HT1080 (cell line): ENCODE measurements at regions not wholly inside any gene's neighbourhood (a gene's known extent, or its start where the extent isn't known, plus 50 kb on each side); places are given as distances from the start of the nearest gene placed in this dataset.
"Not testable (repeated sequence)": the region's sequence is repeated elsewhere in the genome, so short reads cannot be mapped to it uniquely, and the experiment has no call there.

Experiments used
- DNase-seq: peaks from one replicate; pipeline ENCODE4 v3.0.0-alpha.2; 2015; ENCODE audit warnings: low read depth

DNA sequence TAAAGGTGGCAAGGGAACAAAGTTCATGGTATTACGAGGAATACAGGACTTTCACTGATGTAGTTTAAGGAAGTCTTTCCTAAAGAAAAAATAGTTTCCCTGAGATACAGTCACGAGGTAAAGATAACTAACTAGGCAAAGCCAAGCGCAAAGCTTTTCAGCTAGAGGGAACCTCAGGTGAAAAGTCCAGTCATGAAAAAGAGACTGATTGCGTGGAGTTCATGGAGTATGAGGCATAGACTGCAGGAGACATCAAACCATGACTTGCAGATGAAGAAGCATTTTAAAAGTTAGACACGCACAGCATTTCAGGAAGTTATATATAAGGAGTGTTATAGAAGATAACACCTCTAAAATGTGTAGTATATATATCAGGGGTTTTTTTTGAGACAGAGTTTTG is 205.6 kb upstream of the ZNF184 start:
- no peak for DNase-seq

DNA sequence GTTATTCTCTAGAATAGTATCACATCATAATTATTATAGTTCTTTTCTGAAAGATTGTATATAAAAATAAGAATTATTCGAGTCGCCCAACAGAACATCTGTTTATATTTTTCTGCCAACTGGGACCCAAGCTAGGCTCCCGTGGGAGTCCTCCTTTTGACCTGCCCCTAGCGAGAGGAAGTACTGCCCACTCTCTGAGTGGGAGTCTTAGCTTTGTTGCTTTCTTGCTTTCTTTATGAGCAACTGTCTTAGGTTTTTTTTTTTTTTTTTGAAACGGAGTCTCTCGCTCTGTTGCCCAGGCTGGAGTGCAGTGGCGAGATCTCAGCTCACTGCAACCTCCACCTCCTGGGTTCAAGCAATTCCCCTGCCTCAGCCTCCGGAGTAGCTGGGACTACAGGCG is 202.0 kb upstream of the ZNF184 start:
- DNase-seq = no peak

DNA sequence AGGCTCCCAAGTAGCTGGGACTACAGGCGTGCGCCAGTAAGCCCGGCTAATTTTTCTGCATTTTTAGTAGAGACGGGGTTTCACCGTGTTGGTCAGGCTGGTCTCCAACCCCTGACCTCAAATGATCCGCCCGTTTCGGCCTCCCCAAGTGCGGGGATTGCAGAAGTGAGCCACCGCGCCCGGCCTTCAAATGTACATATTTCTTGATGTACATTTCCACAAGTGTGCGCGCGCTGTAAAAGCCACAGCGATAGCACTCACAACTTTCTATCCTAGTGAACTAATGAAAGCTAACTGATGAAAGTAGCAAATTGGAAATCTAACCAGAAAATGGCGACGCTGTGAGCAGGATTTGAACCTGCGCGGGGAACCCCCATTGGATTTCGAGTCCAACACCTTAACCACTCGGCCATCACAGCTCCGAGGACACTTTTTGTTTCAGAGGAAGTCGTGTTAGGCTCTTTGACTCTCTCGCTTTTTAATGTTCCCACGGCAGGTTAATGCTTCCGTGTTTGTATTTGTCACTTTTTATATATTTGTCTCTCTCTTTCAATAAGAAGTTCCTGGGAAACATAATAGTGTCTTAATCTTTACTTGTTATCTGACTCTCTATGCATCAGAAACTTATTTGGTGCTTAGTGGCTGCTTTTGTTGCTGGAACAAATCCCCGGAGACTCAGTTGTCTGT is 199.4 kb upstream of the ZNF184 start:
- DNase-seq = peak; percentile 92

DNA sequence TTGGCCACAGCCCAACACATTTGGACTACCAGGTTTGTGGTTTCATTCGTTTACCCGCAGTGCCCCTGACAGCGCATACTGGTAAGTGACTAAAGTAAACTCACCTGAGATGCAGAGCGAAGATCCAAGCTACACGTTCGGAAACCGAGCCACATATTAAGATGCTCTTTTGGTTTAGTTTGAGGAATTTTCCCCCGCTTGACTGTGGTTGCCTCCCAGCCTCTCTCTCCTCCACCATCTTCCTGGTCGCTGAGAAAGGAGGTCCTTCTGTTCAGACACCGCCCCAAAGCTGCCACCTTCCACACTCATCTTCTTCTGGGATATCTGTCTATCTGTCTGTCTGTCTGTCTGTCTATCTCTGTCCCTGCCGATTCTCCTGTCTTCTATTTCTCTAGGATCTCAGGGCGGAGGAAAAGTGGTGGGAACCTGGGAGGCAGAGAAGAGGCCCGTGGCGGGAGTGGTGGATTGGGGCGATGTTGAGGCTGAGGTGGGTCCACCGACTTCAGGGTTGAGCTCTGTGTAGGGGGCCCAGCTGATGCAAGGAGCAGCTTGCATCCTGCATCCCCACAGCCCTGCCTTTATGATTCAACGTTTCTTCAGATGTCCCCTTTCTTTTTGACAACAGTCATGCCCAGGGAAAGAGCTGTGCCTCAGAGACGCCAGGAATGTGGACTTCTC is 196.9 kb upstream of the ZNF184 start:
- no peak for DNase-seq

DNA sequence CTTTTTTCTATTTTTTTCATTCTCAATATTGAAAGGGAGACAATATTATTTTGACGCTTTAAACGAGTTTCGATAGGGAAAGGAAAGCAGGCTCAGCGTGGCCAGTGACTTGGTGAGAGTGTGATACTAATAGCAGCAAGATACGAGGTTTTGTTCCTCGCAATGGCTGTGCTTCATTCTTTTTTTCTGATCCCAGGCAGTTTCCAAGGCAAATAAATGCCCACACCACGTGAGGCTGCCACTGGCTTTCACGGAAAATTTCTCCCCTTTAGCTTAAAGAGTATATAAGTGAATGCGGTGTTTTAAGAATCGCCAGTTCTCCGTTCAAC is 196.4 kb upstream of the ZNF184 start:
- DNase-seq = no peak

DNA sequence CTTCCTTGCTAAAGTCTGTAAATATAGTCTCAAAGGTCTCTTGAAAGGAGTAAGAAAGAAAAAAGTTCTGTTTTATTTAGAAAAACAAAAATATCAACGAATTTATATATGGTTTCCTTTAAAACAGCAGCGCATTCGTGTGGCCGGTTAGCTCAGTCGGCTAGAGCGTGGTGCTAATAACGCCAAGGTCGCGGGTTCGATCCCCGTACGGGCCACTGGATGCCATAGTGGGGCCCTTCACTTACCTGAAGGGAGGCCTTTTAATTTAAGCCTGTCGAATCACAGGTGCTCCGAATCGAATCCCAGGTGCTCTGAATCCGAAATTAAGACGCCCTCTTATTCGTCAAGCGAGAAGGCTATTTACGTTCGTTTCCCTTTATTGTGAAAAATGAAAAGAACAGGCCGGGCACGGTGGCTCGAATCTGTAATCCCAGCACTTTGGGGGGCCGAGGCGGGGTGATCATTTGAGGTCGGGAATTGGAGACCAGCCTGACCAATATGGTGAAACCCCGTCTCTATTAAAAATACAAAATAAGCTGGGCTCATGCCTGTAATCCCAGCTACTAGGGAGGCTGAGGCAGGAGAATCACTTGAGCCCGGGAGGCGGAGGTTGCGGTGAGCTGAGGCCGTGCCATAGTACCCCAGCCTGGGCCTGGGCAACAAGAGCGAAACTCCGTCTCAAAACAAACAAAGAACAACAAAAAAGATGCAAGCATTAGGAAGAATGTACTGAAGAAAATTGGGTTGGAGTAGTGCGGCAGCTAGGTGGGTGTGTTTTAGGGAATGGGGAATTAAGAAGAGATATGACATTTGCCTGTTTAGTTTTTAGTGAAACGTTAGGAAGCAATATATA is 195.8 kb upstream of the ZNF184 start:
- peak; percentile 86 for DNase-seq

DNA sequence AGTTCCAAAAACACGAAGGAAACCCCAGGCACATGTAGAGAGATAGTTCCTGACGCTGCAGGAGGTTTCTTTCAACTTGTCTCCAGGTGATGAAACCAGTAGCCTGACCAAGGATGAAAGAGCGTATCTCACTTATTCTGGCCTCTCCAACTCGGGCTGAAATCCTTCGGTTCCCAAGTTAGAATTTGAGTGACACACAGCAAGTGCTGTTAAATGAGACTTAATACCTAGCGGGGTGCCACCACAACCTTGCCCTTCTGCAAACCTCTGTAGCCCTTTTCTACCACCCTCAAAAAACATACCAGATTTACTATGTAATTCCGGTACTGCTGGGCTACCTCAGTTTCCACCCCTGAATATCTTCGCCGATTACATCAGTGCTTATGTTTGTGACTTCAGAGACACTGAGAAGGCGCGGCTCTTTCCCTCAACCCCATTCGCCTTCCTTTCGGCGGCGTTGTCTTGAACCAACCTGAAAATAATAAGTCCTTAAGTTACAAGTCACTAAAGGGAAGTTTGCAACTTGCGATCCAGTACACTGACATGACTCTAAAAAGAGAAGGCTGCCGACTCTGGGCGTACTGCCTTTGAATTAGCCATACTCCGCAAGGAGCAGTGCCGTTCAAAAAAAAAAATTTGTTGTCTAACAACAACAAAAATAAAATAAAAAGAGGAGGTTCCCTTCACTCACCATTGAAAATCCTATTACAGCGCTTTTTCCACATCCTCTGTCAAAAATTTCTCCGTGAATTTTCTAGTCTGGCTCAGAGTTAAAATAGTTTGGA is 194.9 kb upstream of the ZNF184 start:
- DNase-seq = no peak

DNA sequence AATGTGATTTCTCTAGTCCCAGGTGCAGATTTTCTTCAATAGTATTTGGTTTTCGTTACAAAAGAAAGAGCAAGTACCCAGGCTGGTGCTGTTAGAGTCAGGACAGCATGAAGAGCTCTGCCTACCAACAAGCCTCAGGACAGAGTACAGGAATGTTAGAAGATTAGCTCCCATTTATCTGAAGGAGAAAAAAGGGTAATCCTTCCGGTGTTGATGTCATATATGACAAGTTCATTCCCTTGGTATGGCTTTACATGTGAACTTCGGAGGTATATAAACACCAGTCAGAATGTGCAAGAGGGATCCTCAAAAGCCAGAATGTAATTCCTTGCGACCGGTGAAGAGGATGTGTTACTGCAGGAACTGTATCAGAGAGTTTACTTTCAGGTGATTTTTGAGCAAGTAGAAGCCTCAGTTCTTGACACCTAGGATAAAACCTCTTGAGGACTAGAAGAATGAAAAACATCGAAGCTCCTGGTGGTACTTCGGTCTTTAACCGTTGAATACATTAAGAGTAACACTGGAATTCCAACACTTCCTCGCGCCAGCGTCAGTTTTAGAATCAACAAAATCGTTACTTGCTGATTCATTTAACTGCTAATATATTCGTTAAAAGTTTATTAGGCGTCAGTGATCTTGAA is 194.2 kb upstream of the ZNF184 start:
- DNase-seq = no peak

DNA sequence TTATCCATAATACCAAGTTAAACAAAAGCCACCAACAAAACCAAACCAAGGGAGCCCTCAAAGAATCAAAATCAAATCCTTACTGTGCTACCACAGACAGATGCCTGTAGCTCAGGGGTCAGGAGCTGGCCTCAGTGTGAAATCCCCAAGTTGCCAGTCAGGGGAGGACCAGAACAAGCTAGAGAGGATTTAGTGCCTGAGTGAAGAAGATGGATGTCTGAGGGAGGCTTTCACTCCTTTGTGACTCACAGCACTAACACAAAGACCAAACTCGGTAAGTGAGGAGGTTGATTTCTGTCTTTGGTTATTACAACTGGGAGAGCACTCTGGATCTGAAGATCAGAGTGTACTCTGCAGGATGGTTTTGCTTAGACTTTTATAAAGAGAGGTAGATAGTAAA is 189.9 kb upstream of the ZNF184 start:
- no peak for DNase-seq

DNA sequence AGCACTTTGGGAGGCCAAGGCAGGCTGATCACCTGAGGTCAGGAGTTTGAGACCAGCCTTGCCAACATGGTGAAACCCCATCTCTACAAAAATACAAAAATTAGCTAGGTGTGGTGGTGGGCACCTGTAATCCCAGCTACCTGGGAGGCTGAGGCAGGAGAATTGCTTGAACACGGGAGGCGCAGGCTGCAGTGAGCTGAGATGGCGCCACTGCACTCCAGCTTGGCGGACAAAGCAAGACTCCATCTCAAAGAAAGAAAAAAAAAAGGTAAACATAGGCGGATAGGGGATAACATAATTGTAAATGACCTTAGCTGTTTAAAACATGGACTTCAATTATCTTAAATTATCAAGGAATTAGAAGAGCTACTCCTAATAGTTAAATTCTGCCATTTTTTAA is 189.3 kb upstream of the ZNF184 start:
- DNase-seq = not testable (repeated sequence)

DNA sequence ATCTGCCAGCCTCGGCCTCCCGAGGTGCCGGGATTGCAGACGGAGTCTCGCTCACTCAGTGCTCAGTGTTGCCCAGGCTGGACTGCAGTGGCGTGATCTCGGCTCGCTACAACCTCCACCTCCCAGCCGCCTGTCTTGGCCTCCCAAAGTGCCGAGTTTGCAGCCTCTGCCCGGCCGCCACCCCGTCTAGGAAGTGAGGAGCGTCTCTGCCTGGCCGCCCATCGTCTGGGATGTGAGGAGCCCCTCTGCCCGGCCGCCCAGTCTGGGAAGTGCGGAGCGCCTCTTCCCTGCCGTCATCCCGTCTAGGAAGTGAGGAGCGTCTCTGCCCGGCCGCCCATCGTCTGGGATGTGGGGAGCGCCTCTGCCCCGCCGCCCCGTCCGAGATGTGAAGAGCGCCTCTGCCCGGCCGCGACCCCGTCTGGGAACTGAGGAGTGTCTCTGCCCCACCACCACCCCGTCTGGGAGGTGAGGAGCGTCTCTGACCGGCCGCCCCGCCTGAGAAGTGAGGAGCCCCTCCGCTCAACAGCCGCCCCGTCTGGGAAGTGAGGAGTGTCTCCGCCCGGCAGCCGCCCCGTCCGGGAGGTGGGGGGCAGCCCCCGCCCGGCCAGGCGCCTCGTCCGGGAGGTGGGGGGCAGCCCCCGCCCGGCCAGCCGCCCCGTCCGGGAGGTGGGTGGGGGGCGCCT is 180.4 kb upstream of the ZNF184 start:
- not testable (repeated sequence) for DNase-seq

DNA sequence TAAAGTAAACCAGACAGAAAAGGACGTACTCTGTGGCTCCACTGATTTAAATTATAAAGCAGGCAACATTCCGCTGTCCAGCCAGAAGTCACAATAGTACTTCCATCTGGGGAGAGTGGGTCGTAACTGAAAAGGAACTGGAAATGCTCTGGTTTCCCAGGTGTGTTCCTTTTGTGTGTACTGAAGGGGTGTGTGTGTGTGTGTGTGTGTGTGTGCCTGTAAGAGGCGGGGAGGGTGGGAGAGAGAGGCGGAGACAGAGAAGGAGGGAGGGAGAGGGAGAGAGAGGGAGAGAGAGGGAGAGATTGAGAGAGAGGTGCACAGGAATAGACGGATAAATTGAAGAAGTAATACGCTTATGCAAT is 178.4 kb upstream of the ZNF184 start:
- no peak for DNase-seq

DNA sequence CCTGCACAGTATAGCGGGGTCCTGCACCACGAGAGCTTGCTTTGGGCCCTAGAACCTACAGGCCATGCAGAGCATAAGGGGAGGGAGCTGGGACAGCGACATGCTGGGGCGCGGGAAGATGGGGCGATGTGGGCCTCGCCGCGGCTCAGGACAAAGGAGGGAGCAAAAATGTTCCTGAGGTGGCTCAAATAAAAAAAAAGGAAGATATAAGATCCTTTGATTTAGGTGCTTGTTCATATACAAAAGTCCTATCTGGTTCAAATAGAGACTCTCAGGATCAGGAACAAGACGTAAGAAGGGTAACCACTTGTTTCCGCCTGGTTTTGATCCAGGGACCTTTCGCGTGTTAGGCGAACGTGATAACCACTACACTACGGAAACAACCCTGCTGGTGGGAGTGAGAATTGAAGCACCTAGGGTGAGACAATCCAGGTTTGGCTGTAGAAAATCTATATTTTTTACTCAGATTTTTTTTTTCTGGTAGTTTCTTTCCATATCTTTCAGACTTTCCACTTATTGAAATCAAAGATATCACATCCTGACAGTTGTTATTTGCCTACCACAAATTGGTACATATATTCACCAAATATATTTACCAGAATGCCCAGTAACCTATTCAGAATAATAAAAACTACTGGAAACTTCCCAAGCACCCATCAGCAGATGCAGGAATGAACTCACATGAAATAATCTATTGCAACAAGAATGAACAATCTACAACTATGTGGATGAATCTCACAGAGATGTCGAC is 177.9 kb upstream of the ZNF184 start:
- DNase-seq = peak; percentile 77

DNA sequence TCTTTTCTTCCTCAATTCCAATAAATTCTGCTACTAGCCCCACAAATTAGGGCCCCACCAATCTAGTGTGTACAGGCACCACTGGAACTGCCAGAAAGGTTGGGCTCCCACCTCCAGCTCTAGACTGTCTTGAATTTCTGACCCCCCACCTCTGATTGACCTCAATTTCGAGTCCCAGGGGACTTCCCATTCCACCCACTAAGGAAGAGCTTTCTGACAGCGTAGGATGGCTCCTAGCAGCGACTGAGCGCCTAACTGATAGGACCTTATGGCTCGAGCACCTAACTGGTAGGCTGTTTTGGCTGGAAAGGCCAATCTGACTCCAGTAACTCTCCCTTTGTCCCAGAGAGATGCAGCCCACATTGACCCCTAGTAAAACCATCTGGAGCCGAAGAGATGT is 171.6 kb upstream of the ZNF184 start:
- no peak for DNase-seq

DNA sequence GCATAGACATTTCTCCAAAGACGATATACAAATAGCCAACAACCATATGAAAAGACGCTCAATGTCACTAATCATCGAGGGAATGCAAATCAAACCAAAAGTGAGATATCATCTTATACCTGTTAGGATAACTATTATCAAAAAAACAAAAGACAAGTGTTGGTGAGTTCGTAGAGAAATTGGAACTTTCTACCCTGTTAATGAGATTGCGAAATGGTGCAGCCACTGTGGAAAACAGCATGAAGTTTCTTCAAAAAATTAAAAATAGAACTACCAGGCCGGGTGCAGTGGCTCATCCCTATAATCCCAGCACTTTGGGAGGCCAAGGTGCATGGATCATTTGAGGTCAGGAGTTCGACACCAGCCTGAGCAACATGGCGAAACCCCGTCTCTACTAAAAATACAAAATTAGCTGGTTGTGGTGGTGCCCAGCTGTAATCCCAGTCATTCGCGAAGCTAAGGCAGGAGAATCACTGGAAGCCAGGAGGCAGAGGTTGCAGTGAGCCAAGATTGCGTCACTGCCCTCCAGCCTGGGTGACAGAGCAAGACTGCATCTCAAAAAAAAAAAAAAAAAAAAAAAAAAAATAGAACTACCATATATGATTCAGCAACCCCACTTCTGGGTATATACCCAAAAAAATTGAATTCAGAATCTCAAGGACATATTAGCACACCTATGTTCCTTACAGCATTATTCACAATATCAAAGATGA is 170.0 kb upstream of the ZNF184 start:
- DNase-seq = no peak

DNA sequence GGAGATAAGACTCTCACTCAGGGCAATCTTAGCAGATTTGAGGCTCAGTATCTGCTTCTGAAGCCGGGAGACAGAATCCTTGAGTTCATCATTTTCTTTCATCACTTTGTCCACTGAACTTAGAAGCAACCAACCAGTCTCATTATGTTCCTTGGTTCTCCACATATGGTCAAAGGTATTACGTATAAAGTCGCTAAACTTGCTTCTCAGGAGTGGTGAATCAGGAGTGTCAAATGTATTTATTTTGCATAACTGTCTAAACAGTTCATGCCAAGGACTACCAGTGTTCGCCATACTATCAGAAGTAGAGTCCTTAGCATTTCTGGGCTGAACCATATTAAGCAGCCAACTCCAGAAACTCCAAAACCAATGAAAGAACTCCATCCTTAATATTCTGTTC is 163.0 kb upstream of the ZNF184 start:
- not testable (repeated sequence) for DNase-seq

DNA sequence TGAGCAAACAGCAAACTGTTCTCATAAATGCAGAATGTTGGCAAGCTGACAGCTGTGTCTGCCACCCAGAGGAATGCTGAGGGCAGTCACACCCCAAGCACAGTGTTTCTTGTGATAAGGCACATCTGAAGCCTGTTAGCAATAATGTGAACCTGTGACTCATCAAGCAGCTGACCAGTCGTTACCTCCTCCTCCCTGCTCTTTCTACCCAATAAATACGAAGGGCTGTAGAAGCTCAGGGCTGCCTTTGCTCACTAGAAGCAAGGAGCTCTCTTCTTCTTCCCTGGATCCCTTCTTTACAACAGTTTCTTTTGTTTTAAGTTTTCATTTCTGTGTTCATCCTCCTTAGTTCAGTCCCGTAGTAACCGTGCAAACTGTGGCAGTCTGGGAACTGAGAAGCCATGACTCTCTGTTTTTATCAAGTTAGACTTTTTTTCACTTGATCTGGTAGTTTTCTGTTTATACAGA is 160.3 kb upstream of the ZNF184 start:
- DNase-seq = not testable (repeated sequence)

DNA sequence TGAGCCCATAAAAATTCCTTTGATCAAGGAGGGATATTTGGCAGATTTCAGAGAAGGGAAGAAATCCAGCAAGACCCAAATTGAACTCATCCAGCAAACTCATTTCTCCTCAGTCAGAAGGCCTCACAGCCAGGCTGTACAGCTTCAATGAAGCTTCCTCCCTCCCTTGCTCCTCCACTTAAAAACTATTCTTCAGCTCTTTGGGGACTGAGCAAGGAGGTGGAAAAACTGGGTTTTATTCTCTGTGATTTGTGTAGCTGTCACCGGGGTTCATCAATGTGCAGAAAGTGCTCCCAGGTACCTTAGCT is 158.7 kb upstream of the ZNF184 start:
- DNase-seq = no peak
